Endothelial cell of umbilical vein (primary cell): ENCODE measurements at regions not wholly inside any gene's neighbourhood (a gene's known extent, or its start where the extent isn't known, plus 50 kb on each side); places are given as distances from the start of the nearest gene placed in this dataset.

ENCODE experiments used
- BruUV-seq: library from RNA; stranded (reverse); fragments of 400-500 nt; replicated peaks from 2 replicates; lab custom pipeline; 2021; lab: Mats Ljungman, UMichigan
- CTCF ChIA-PET: fragments of 300-600, 350-600 bp; sonication (Branson Sonifier 250); formaldehyde crosslinking; loops from one replicate; lab custom pipeline; 2021; ENCODE audit warnings: antibody characterized with exemption, inconsistent platforms; lab: Charles Lee
- POLR2A ChIA-PET: fragments of 300-600, 350-600 bp; sonication (Branson Sonifier 250); formaldehyde crosslinking; loops from one replicate; lab custom pipeline; 2021; ENCODE audit warnings: antibody characterized with exemption, inconsistent platforms; lab: Charles Lee
- DNase-seq: peaks from one replicate; pipeline ENCODE4 v3.0.0-alpha.2; 2011; ENCODE audit warnings: low read depth, low spot score
- FAIRE-seq: peaks from 2 replicates; lab custom pipeline; 2011; peaks lifted over from hg19 to GRCh38; lab: Jason Lieb, UNC
- H2AFZ ChIP-seq: 2 replicates; pipeline ENCODE4 v1.6.0; 2012; ENCODE audit warnings: low read depth, low read length, control low read depth, inconsistent platforms
- H3K27ac ChIP-seq: 2 replicates; pipeline ENCODE4 v1.5.1; 2011; ENCODE audit warnings: low read depth, mild to moderate bottlenecking, control low read depth, low read length, moderate library complexity; ENCODE audit not compliant: insufficient read depth
- H3K27me3 ChIP-seq, 2 experiments: 2 replicates each; pipeline versions ENCODE4 v1.6.0 to v1.6.1; 2011; ENCODE audit warnings: low read length in 2 of 2, mixed read lengths in 1 of 2; ENCODE audit not compliant: control insufficient read depth in 2 of 2, insufficient read depth in 2 of 2
- H3K36me3 ChIP-seq, 2 experiments: 2 replicates in 1 of 2; 3 replicates in 1 of 2; pipeline ENCODE4 v1.5.1; 2011; ENCODE audit warnings: low read length in 2 of 2, mild to moderate bottlenecking in 1 of 2, moderate library complexity in 1 of 2; ENCODE audit not compliant: control insufficient read depth in 2 of 2, insufficient read depth in 2 of 2; ENCODE audit errors: extremely low read depth in 1 of 2
- H3K4me1 ChIP-seq: 3 replicates; pipeline ENCODE4 v1.5.1; 2011; ENCODE audit warnings: mild to moderate bottlenecking, low read length; ENCODE audit not compliant: control insufficient read depth, insufficient read depth; ENCODE audit errors: extremely low read depth
- H3K4me2 ChIP-seq: 2 replicates; pipeline ENCODE4 v1.6.1; 2011; ENCODE audit warnings: low read length, control low read depth, mixed read lengths; ENCODE audit not compliant: insufficient read depth
- H3K4me3 ChIP-seq, 3 experiments: fragments of 200-600 bp in 1 of 3; sonication (generic), shearing (Covaris generic) in 1 of 3; replicated peaks in 1 of 3; 2 replicates each; pipeline ENCODE4 v1.5.1; 2011 to 2016; ENCODE audit warnings: control low read depth in 3 of 3, low read length in 3 of 3, mild to moderate bottlenecking in 2 of 3, inconsistent platforms in 1 of 3, low read depth in 1 of 3, moderate library complexity in 1 of 3; ENCODE audit not compliant: insufficient read depth in 1 of 3
- H3K79me2 ChIP-seq: 2 replicates; pipeline ENCODE4 v1.6.0; 2012; ENCODE audit warnings: low read length, inconsistent platforms; ENCODE audit not compliant: control insufficient read depth, insufficient read depth
- H3K9ac ChIP-seq: replicated peaks from 2 replicates; pipeline ENCODE3; 2011; ENCODE audit warnings: low read length, control low read depth; ENCODE audit not compliant: insufficient read depth; ENCODE audit errors: extremely low read depth
- H3K9me1 ChIP-seq: replicated peaks from 3 replicates; pipeline ENCODE4 v1.6.0; 2011; ENCODE audit warnings: mild to moderate bottlenecking, low read length; ENCODE audit not compliant: control insufficient read depth, insufficient read depth; ENCODE audit errors: extremely low read depth
- H3K9me3 ChIP-seq: replicated peaks from 2 replicates; pipeline ENCODE4 v1.5.1; 2012; ENCODE audit warnings: low read length, inconsistent platforms; ENCODE audit not compliant: control insufficient read depth, insufficient read depth
- H4K20me1 ChIP-seq: replicated peaks from 2 replicates; pipeline ENCODE3; 2011; ENCODE audit warnings: mild to moderate bottlenecking, low read length; ENCODE audit not compliant: control insufficient read depth, insufficient read depth; ENCODE audit errors: extremely low read depth
- CTCF ChIP-seq, 2 donors: IDR thresholded peaks; 1 replicate in 1 of 2; 2 replicates in 1 of 2; pipeline ENCODE4 v1.5.1; 2011; ENCODE audit warnings: low read length in 2 of 2, mild to moderate bottlenecking in 2 of 2, moderate library complexity in 2 of 2, control low read depth in 1 of 2, inconsistent platforms in 1 of 2, low read depth in 1 of 2; ENCODE audit not compliant: insufficient read depth in 1 of 2; ENCODE audit errors: extremely low read depth in 1 of 2
- EZH2 ChIP-seq: IDR thresholded peaks from 2 replicates; pipeline ENCODE4 v1.6.1; 2012; ENCODE audit warnings: borderline replicate concordance, low read depth, mild to moderate bottlenecking, moderate library complexity, low read length, inconsistent platforms; ENCODE audit not compliant: severe bottlenecking
- FOS ChIP-seq: IDR thresholded peaks from 2 replicates; pipeline ENCODE4 v1.6.1; 2011; ENCODE audit warnings: mild to moderate bottlenecking, low read length, moderate library complexity, borderline replicate concordance; ENCODE audit not compliant: insufficient read depth
- GATA2 ChIP-seq: IDR thresholded peaks from 2 replicates; pipeline ENCODE4 v1.7.0; 2011; ENCODE audit warnings: low read depth, mild to moderate bottlenecking, moderate library complexity, mixed read lengths, low read length; ENCODE audit not compliant: insufficient read length, insufficient read depth
- JUN ChIP-seq: IDR thresholded peaks from 2 replicates; pipeline ENCODE4 v1.6.1; 2011; ENCODE audit warnings: borderline replicate concordance, low read depth; ENCODE audit not compliant: insufficient read length, insufficient read depth
- MYC ChIP-seq: IDR thresholded peaks from one replicate; pipeline ENCODE4 v1.6.1; 2011; ENCODE audit warnings: mild to moderate bottlenecking, low read depth, low read length
- POLR2A ChIP-seq: IDR thresholded peaks from 2 replicates; pipeline ENCODE4 v1.6.1; 2012; ENCODE audit warnings: low read depth, mild to moderate bottlenecking, control low read depth, low read length
- POLR2AphosphoS5 ChIP-seq: IDR thresholded peaks from 2 replicates; pipeline ENCODE4 v1.6.1; 2012; ENCODE audit warnings: low read depth, mild to moderate bottlenecking, control low read depth, low read length, moderate library complexity; ENCODE audit not compliant: insufficient read depth
- dilution Hi-C: fragments of 300-500 bp; cut with MboI; formaldehyde crosslinking; loops from one replicate; pipeline ENCODE4 v1.15.0; 2019; ENCODE audit warnings: low sequenced_read_pairs; ENCODE audit not compliant: extremely low pct_ligation_motif_present
- intact Hi-C: fragments of 100-400 bp; cut with micrococcal nuclease; formaldehyde crosslinking; loops from one replicate; pipeline ENCODE4 v1.10.0; 2022
- TF ChIP-seq, protein P1 (sequence below): IDR thresholded peaks from 2 replicates; pipeline ENCODE4 v1.6.1; 2011; ENCODE audit not compliant: insufficient read depth, insufficient read length

DNA sequence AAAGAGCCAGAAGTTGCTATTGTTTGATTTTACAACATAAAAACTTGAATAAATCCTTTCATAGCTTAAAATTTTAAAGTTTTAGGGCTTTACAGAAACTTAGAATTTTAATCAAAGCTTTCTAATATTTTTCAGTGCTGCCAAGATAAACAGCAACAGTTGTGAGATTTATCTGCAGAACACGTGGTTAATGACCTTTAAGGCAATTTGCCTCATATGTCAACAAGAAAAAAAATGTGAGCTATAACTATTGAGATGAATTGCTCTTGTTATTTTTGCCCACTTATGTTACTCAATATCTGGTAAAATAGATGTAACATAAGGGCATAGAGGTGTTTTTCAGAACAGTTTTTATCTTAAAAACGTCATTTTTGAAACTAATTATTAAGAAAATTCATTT is 96.7 kb upstream of the NECTIN3 start:
- dilution Hi-C loops (no loop called here), intact Hi-C loops (no loop called here)
- DNase-seq (no peak), FAIRE-seq (no peak)
- Histone ChIP-seq H3K4me3 (no peak overlapping the region), H3K4me2 (no peak overlapping the region), H3K27ac (no peak overlapping the region), H3K4me1 (no peaks in the 10 kb centered on the region), H3K36me3 (no peaks in the 10 kb centered on the region), H3K9ac (no peak overlapping the region), H3K79me2 (no peaks in the 10 kb centered on the region), H4K20me1 (no peaks in the 10 kb centered on the region), H3K27me3 (no peaks in the 10 kb centered on the region), H2AFZ (no peak overlapping the region), H3K9me1 (no peaks in the 10 kb centered on the region), H3K9me3 (no peaks in the 10 kb centered on the region)
- POLR2A ChIA-PET = no interaction called here
- TF ChIP-seq POLR2A (no peak), JUN (no peak), MYC (no peak), FOS (no peak), POLR2AphosphoS5 (no peak), EZH2 (no peak), GATA2 (no peak), CTCF (IDR thresholded peaks at IDR 0.05; ENCODE audit: extremely low read depth in 1 of 2, insufficient read depth in 1 of 2, low read depth in 1 of 2, low read length in 2 of 2) (no peak)
- TF ChIP-seq, protein P1, sequence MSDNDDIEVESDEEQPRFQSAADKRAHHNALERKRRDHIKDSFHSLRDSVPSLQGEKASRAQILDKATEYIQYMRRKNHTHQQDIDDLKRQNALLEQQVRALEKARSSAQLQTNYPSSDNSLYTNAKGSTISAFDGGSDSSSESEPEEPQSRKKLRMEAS = no peak
- CTCF ChIA-PET = interaction anchor here (1.3 kb wide), 1 partner anchor 37 kb away, joined by 3 read pairs; no protein-coding TSS in a partner anchor
- no TSS peak for BruUV-seq
